ENCODE measurements at regions not wholly inside any gene's neighbourhood (a gene's known extent, or its start where the extent isn't known, plus 50 kb on each side); places are given as distances from the start of the nearest gene placed in this dataset.

- no peak for DNase-seq (ENCODE audit: insufficient read length, low spot score)
- no peak for FAIRE-seq
These were observed 62.9 kb upstream of the PLEKHG1 start for GRCh38 chr6:150536835-150537234.

- FAIRE-seq = no peak
- DNase-seq (ENCODE audit: insufficient read length, low spot score) = no peak
These were observed 62.2 kb upstream of the PLEKHG1 start for GRCh38 chr6:150537491-150537890.

- FAIRE-seq = no peak
- no peak for DNase-seq (ENCODE audit: insufficient read length, low spot score)
These were observed 61.8 kb upstream of the PLEKHG1 start for GRCh38 chr6:150537893-150538292.

GRCh38 chr6:150539111-150539510 lies 60.6 kb upstream of the PLEKHG1 start:
- DNase-seq (ENCODE audit: insufficient read length, low spot score) (no peak), FAIRE-seq (no peak)

- no peak for FAIRE-seq
- DNase-seq (ENCODE audit: insufficient read length, low spot score) = no peak
These were observed 60.1 kb upstream of the PLEKHG1 start for GRCh38 chr6:150539568-150539967.

GRCh38 chr6:150541576-150541975 lies 58.1 kb upstream of the PLEKHG1 start:
- no peak for DNase-seq (ENCODE audit: insufficient read length, low spot score)
- FAIRE-seq = no peak

GRCh38 chr6:150543178-150543577 lies 56.5 kb upstream of the PLEKHG1 start:
- FAIRE-seq = no peak

GRCh38 chr6:150544793-150545192 lies 54.9 kb upstream of the PLEKHG1 start:
- FAIRE-seq (no peak), DNase-seq (ENCODE audit: insufficient read length, low spot score) (no peak)

More at GRCh38 chr6:150543178-150543577, 56.5 kb upstream of the PLEKHG1 start:
- no peak for DNase-seq (ENCODE audit: insufficient read length, low spot score)

GRCh38 chr6:150546457-150546856 lies 53.2 kb upstream of the PLEKHG1 start:
- FAIRE-seq (no peak), DNase-seq (ENCODE audit: insufficient read length, low spot score) (no peak)

GRCh38 chr6:150547502-150548222 lies 52.0 kb upstream of the PLEKHG1 start:
- FAIRE-seq (no peak), DNase-seq (ENCODE audit: insufficient read length, low spot score) (no peak)

GRCh38 chr6:150548330-150548729 lies 51.4 kb upstream of the PLEKHG1 start:
- FAIRE-seq (no peak), DNase-seq (ENCODE audit: insufficient read length, low spot score) (no peak)

GRCh38 chr6:150549007-150549406 lies 50.7 kb upstream of the PLEKHG1 start:
- DNase-seq (ENCODE audit: insufficient read length, low spot score) = no peak
- FAIRE-seq = no peak

GRCh38 chr6:150549674-150550101 lies 50.0 kb upstream of the PLEKHG1 start:
- DNase-seq (ENCODE audit: insufficient read length, low spot score) = no peak
- FAIRE-seq = no peak

Data from GM19239 (cell line).